GM12878 (cell line): ENCODE measurements at regions not wholly inside any gene's neighbourhood (a gene's known extent, or its start where the extent isn't known, plus 50 kb on each side); places are given as distances from the start of the nearest gene placed in this dataset.
A peak's percentile ranks its signal among the peaks of the same experiment; 100 is the strongest.

Experiments used
- ATAC-seq: fragments of 200-7000 bp; cut with Tn5 transposase; 3 replicates; pipeline ENCODE4 v1.9.1; 2020; ENCODE audit warnings: mild to moderate bottlenecking, moderate library complexity
- BruUV-seq: library from RNA; stranded (reverse); fragments of 400-500 nt; replicated peaks from 2 replicates; lab custom pipeline; 2021; lab: Mats Ljungman, UMichigan
- CTCF ChIA-PET: fragments of 300-600 bp; sonication (Branson Sonifier 250); formaldehyde crosslinking; extraction: SDS; loops from one replicate; lab custom pipeline; 2021; ENCODE audit warnings: inconsistent platforms; lab: Yijun Ruan, JAX
- POLR2A ChIA-PET: fragments of 350-600 bp; formaldehyde crosslinking; extraction: SDS; loops from one replicate; lab custom pipeline; 2021; ENCODE audit warnings: inconsistent platforms; lab: Charles Lee
- RAD21 ChIA-PET: fragments of 300-600 bp; sonication (Branson Sonifier 250); formaldehyde crosslinking; loops from one replicate; lab custom pipeline; 2023; ENCODE audit warnings: antibody characterized with exemption; ENCODE audit not compliant: unreplicated experiment; lab: Charles Lee
- SMC1A ChIA-PET: fragments of 300-600 bp; sonication (Branson Sonifier 250); formaldehyde crosslinking; loops from one replicate; lab custom pipeline; 2023; ENCODE audit not compliant: unreplicated experiment, uncharacterized antibody; lab: Charles Lee
- DNase-seq: peaks from one replicate; pipeline ENCODE4 v3.0.0-alpha.2; 2011; ENCODE audit warnings: low read depth, low spot score
- FAIRE-seq: peaks from 3 replicates; lab custom pipeline; 2011; peaks lifted over from hg19 to GRCh38; lab: Jason Lieb, UNC
- H2AFZ ChIP-seq: 2 replicates; pipeline ENCODE4 v1.6.0; 2011; ENCODE audit warnings: low read depth, low read length, control low read depth; ENCODE audit not compliant: control insufficient read depth
- H3K27ac ChIP-seq: 2 replicates; pipeline ENCODE4 v1.5.1; 2011; ENCODE audit warnings: control low read depth; ENCODE audit not compliant: control insufficient read depth, insufficient read depth
- H3K27me3 ChIP-seq, 2 experiments: replicated peaks in 1 of 2; 2 replicates each; pipeline versions ENCODE4 v1.6.0 to v1.6.1; 2011; ENCODE audit warnings: low read length in 1 of 2; ENCODE audit not compliant: control insufficient read depth in 2 of 2, insufficient read depth in 2 of 2
- H3K36me3 ChIP-seq, 2 experiments: 2 replicates each; pipeline ENCODE4 v1.5.1; 2011; ENCODE audit warnings: low read length in 1 of 2; ENCODE audit not compliant: control insufficient read depth in 2 of 2, insufficient read depth in 2 of 2
- H3K4me1 ChIP-seq: 2 replicates; pipeline ENCODE4 v1.6.1; 2011; ENCODE audit warnings: mild to moderate bottlenecking, low read length, moderate library complexity, mixed read lengths; ENCODE audit not compliant: control insufficient read depth, insufficient read depth
- H3K4me2 ChIP-seq: 2 replicates; pipeline ENCODE4 v1.6.0; 2011; ENCODE audit warnings: control low read depth; ENCODE audit not compliant: control insufficient read depth, insufficient read depth
- H3K4me3 ChIP-seq: fragments of 200-600 bp; sonication (generic); 2 replicates; pipeline ENCODE4 v1.5.1; 2016
- H3K79me2 ChIP-seq: 2 replicates; pipeline ENCODE4 v1.6.0; 2011; ENCODE audit warnings: low read length; ENCODE audit not compliant: control insufficient read depth, insufficient read depth
- H3K9ac ChIP-seq: 2 replicates; pipeline ENCODE4 v1.8.0; 2011; ENCODE audit warnings: low read length, control low read depth, mixed read lengths; ENCODE audit not compliant: control insufficient read depth, insufficient read depth
- H3K9me3 ChIP-seq: replicated peaks from 3 replicates; pipeline ENCODE4 v1.5.1; 2011; ENCODE audit warnings: mild to moderate bottlenecking, low read length; ENCODE audit not compliant: control insufficient read depth, insufficient read depth
- H4K20me1 ChIP-seq: 2 replicates; pipeline ENCODE4 v1.6.0; 2011; ENCODE audit not compliant: control insufficient read depth, insufficient read depth
- CBX3 ChIP-seq: fragments of 200-600 bp; sonication (generic); IDR thresholded peaks from 2 replicates; pipeline ENCODE4 v1.6.1; 2016; ENCODE audit warnings: low read depth, borderline replicate concordance
- CHD4 ChIP-seq: fragments of 200-600 bp; sonication (generic); IDR thresholded peaks from 2 replicates; pipeline ENCODE4 v1.6.1; 2016; ENCODE audit warnings: mild to moderate bottlenecking
- DPF2 ChIP-seq: fragments of 450-650 bp; IDR thresholded peaks from 2 replicates; pipeline ENCODE4 v1.6.1; 2017; ENCODE audit warnings: mild to moderate bottlenecking
- FOS ChIP-seq: IDR thresholded peaks from 3 replicates; pipeline ENCODE4 v1.6.1; 2011; ENCODE audit warnings: borderline replicate concordance; ENCODE audit not compliant: insufficient read length; ENCODE audit errors: extremely low read depth
- HDAC6 ChIP-seq: fragments of 200-600 bp; sonication (generic); IDR thresholded peaks from one replicate; pipeline ENCODE4 v1.8.0; 2017; ENCODE audit warnings: antibody characterized with exemption; ENCODE audit not compliant: unreplicated experiment
- KLF5 ChIP-seq: fragments of 450-650 bp; IDR thresholded peaks from 2 replicates; pipeline ENCODE4 v1.6.1; 2014; ENCODE audit warnings: mild to moderate bottlenecking; ENCODE audit not compliant: partially characterized antibody
- MEF2B ChIP-seq: fragments of 450-650 bp; IDR thresholded peaks from 2 replicates; pipeline ENCODE4 v1.6.1; 2018; ENCODE audit warnings: mild to moderate bottlenecking, moderate library complexity; ENCODE audit not compliant: partially characterized antibody, poor library complexity, severe bottlenecking
- NR2C1 ChIP-seq: fragments of 450-650 bp; IDR thresholded peaks from 2 replicates; pipeline ENCODE4 v1.6.1; 2017; ENCODE audit warnings: antibody characterized with exemption, mild to moderate bottlenecking, moderate library complexity
- POLR2AphosphoS5 ChIP-seq: IDR thresholded peaks from 2 replicates; pipeline ENCODE4 v1.6.1; 2011; ENCODE audit warnings: mild to moderate bottlenecking, low read length, inconsistent platforms
- TAF1 ChIP-seq: IDR thresholded peaks from 2 replicates; pipeline ENCODE4 v1.6.1; 2011; ENCODE audit warnings: mild to moderate bottlenecking, low read depth, low read length, borderline replicate concordance
- TBL1XR1 ChIP-seq: IDR thresholded peaks from 2 replicates; pipeline ENCODE4 v1.6.1; 2012; ENCODE audit warnings: low read depth, low read length, improper control_type of control experiment
- YBX1 ChIP-seq: fragments of 450-650 bp; IDR thresholded peaks from 2 replicates; pipeline ENCODE4 v1.6.1; 2016; ENCODE audit warnings: antibody characterized with exemption
- ZNF274 ChIP-seq: IDR thresholded peaks from one replicate; pipeline ENCODE4 v1.8.0; 2011; ENCODE audit not compliant: insufficient read length, insufficient read depth
- ZNF384 ChIP-seq: IDR thresholded peaks from 2 replicates; pipeline ENCODE4 v1.6.1; 2012; ENCODE audit warnings: low read depth, mild to moderate bottlenecking, low read length, improper control_type of control experiment, borderline replicate concordance
- WGBS: methylation state at CpG from one replicate; pipeline ENCODE4 v1.1.6; 2016; ENCODE audit warnings: low lambda C conversion rate; ENCODE audit not compliant: insufficient replicate concordance, insufficient coverage; ENCODE audit errors: missing lambda C conversion rate; 5-methylcytosine and 5-hydroxymethylcytosine counted together
- in situ Hi-C: fragments of 300-500 bp; cut with MboI; formaldehyde crosslinking; loops from 9 replicates; pipeline ENCODE4 v1.14.3; 2018; ENCODE audit warnings: mixed read lengths
- intact Hi-C: fragments of 100-400 bp; cut with micrococcal nuclease; formaldehyde crosslinking; loops from one replicate; pipeline ENCODE4 v1.14.2; 2022; ENCODE audit not compliant: unreplicated experiment
- TF ChIP-seq, protein P1 (sequence below): IDR thresholded peaks from 2 replicates; pipeline ENCODE4 v1.6.1; 2011; ENCODE audit warnings: borderline replicate concordance, low read depth, mild to moderate bottlenecking, moderate library complexity, low read length; ENCODE audit not compliant: insufficient read depth, poor library complexity, severe bottlenecking

- DNase-seq = no peak
- H3K36me3 ChIP-seq = no peaks in the 10 kb centered on the region
- POLR2A ChIA-PET = no interaction called here
- no peak overlapping the region for H3K4me2 ChIP-seq
- no peaks in the 10 kb centered on the region for H3K79me2 ChIP-seq
- BruUV-seq = no TSS peak
- no peak for FAIRE-seq
- no peak for ATAC-seq
- in situ Hi-C loops (no loop called here), intact Hi-C loops (no loop called here)
- no peak overlapping the region for H2AFZ ChIP-seq
- H3K4me3 ChIP-seq = no peak overlapping the region
- no peaks in the 10 kb centered on the region for H4K20me1 ChIP-seq
- no peaks in the 10 kb centered on the region for H3K4me1 ChIP-seq
- RAD21 ChIA-PET = no interaction called here
- no peaks in the 10 kb centered on the region for H3K9me3 ChIP-seq
- no peaks in the 10 kb centered on the region for H3K27me3 ChIP-seq
- no peak overlapping the region for H3K9ac ChIP-seq
- no peak overlapping the region for H3K27ac ChIP-seq
- TF ChIP-seq, protein P1, sequence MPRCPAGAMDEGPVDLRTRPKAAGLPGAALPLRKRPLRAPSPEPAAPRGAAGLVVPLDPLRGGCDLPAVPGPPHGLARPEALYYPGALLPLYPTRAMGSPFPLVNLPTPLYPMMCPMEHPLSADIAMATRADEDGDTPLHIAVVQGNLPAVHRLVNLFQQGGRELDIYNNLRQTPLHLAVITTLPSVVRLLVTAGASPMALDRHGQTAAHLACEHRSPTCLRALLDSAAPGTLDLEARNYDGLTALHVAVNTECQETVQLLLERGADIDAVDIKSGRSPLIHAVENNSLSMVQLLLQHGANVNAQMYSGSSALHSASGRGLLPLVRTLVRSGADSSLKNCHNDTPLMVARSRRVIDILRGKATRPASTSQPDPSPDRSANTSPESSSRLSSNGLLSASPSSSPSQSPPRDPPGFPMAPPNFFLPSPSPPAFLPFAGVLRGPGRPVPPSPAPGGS = peak; percentile 15
- TF ChIP-seq NR2C1 = no peak
- SMC1A ChIA-PET = no interaction called here
- CTCF ChIA-PET = no interaction called here
- 40% methylated on average over 12 of the region's 12 CpGs for WGBS
Observed at GRCh38 chr1:4017636-4018365, 117.7 kb upstream of the C1orf174 start.

DNA sequence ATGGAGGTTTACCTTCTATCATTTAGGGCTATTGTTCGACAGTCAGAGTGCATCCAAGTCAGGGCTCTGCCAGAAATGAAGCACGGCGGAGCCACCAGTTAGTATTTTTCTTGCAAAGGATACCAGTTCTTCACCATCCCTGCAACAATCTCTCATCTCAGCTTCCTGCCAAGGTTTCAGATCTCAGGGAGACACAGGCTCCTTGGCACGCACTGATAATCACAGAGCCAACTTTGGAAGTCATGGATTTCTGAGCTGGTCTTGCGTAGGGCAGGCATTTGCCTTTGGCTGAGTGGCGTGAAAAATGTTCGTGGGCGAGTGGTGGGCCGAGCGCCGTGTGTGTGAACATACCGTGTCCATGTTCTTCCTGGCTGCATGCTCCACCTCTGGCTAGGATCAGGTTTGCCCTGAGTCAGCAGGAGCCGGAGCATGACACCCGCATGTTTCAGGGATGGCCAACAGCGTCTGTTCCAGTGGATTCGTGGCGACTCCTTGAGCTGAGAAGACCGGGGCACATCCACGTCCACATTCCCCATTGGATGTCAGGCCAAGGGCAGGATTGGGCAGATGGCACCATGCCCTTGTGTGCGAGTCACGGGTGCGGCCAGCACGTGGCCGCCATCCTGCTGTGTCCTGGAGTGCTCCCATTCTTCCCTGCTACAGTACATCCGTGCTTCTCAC is 118.5 kb upstream of the C1orf174 start:
- POLR2A ChIA-PET = no interaction called here
- Histone ChIP-seq H3K36me3 (no peaks in the 10 kb centered on the region), H3K79me2 (no peaks in the 10 kb centered on the region), H3K27me3 (no peaks in the 10 kb centered on the region), H3K9ac (no peak overlapping the region), H4K20me1 (no peaks in the 10 kb centered on the region), H3K4me3 (no peak overlapping the region), H3K4me2 (no peak overlapping the region), H3K4me1 (no peaks in the 10 kb centered on the region), H3K9me3 (no peaks in the 10 kb centered on the region), H3K27ac (no peak overlapping the region), H2AFZ (no peak overlapping the region)
- SMC1A ChIA-PET = no interaction called here
- FAIRE-seq (no peak), DNase-seq (no peak), ATAC-seq (no peak)
- intact Hi-C loops (no loop called here), in situ Hi-C loops (no loop called here)
- WGBS = 58% methylated on average over 24 of the region's 25 CpGs
- RAD21 ChIA-PET = no interaction called here
- CTCF ChIA-PET = no interaction called here
- no TSS peak for BruUV-seq
- TF ChIP-seq POLR2AphosphoS5 (no peak), DPF2 (no peak), HDAC6 (no peak), TBL1XR1 (no peak), CHD4 (no peak), ZNF274 (no peak), FOS (no peak), MEF2B (no peak), YBX1 (no peak), CBX3 (no peak), KLF5 (no peak), TAF1 (no peak), ZNF384 (no peak)
